ENCODE measurements at regions not wholly inside any gene's neighbourhood (a gene's known extent, or its start where the extent isn't known, plus 50 kb on each side); places are given as distances from the start of the nearest gene placed in this dataset.

DNA sequence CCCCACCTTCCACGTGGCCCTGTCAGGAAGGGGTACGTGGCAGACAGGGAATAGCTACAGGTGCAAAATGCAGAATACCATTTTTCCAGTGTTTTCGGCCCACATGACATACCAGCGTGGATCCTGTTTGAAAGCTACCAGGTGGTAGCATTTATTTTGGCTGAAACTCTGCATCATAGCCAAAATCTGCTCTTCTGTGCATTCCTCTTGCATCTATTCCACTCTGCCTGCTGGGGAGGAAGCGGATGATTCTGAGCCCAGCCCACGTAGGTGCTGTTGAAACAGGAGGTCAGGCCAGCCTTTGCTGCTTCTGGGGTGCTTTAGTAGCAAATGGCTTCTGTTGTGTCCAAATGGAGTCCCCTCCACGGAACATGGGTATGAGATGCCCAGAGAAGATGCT is 670.9 kb upstream of the EEF2KMT start (continued):
- no peak for TF ChIP-seq ETS1 (IDR thresholded peaks at IDR 0.05)

DNA sequence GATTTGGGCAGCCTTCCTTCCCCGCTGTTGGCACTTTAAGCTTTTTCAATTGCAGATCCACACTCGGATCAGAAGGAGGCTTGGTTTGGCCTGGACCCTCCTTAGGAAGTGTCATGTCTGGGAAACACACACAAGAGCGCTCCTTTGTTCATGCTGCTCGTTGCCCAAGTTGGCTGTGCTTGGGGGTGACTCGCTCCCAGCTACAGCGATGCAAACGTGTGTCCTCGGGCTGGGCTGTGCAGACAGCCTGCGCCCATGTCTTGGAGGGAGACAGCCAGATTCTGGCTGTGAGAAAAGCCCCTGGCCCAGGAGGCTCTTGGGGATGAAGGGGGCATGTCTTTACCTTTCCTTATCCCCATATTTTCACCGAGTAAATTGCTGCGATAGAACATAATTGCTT is 665.6 kb upstream of the EEF2KMT start:
- Mint-ChIP-seq H3K27me3 (ENCODE audit: insufficient read depth, low read depth, poor library complexity) (peaks cover 7% of the 10 kb centered on the region), H3K36me3 (ENCODE audit: low read depth) (no peaks in the 10 kb centered on the region), H3K4me1 (peaks cover 22% of the 10 kb centered on the region), H3K4me3 (no peak overlapping the region), H3K27ac (no peak overlapping the region; the same call in 1 of the 2 replicates), H3K9me3 (no peaks in the 10 kb centered on the region)
- Histone ChIP-seq H3K27ac (ENCODE audit: low read depth) (no peak overlapping the region), H3K4me1 (ENCODE audit: insufficient read depth) (no peaks in the 10 kb centered on the region), H4K20me1 (replicated peaks; ENCODE audit: insufficient read depth) (no peaks in the 10 kb centered on the region), H3K9me2 (ENCODE audit: insufficient read depth) (no peaks in the 10 kb centered on the region), H3K79me2 (replicated peaks; ENCODE audit: insufficient read depth) (no peaks in the 10 kb centered on the region), H2AFZ (no peak overlapping the region; the same call in 1 of the 2 replicates), H3K36me3 (ENCODE audit: insufficient read depth) (no peaks in the 10 kb centered on the region; the same call in 1 of the 2 replicates), H3K4me2 (no peak overlapping the region), H3K27me3 (ENCODE audit: insufficient read depth) (no peaks in the 10 kb centered on the region), H3K4me3 (no peak overlapping the region), H3F3A (replicated peaks; ENCODE audit: low read depth) (no peaks in the 10 kb centered on the region)
- no peak for TF ChIP-seq ZNF462 (CRISPR knock-in tag; IDR thresholded peaks at IDR 0.05)
- TF ChIP-seq, protein P1, sequence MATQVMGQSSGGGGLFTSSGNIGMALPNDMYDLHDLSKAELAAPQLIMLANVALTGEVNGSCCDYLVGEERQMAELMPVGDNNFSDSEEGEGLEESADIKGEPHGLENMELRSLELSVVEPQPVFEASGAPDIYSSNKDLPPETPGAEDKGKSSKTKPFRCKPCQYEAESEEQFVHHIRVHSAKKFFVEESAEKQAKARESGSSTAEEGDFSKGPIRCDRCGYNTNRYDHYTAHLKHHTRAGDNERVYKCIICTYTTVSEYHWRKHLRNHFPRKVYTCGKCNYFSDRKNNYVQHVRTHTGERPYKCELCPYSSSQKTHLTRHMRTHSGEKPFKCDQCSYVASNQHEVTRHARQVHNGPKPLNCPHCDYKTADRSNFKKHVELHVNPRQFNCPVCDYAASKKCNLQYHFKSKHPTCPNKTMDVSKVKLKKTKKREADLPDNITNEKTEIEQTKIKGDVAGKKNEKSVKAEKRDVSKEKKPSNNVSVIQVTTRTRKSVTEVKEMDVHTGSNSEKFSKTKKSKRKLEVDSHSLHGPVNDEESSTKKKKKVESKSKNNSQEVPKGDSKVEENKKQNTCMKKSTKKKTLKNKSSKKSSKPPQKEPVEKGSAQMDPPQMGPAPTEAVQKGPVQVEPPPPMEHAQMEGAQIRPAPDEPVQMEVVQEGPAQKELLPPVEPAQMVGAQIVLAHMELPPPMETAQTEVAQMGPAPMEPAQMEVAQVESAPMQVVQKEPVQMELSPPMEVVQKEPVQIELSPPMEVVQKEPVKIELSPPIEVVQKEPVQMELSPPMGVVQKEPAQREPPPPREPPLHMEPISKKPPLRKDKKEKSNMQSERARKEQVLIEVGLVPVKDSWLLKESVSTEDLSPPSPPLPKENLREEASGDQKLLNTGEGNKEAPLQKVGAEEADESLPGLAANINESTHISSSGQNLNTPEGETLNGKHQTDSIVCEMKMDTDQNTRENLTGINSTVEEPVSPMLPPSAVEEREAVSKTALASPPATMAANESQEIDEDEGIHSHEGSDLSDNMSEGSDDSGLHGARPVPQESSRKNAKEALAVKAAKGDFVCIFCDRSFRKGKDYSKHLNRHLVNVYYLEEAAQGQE (IDR thresholded peaks at IDR 0.05; ENCODE audit: unreplicated experiment), result no peak
- TF ChIP-seq ETS1 (IDR thresholded peaks at IDR 0.05), result no peak
- no peak for TF ChIP-seq ZNF331 (CRISPR knock-in tag; IDR thresholded peaks at IDR 0.05; ENCODE audit: low read depth)
- TF ChIP-seq CREB1 (CRISPR knock-in tag; IDR thresholded peaks at IDR 0.05; ENCODE audit: low read depth), result no peak
- no peak for TF ChIP-seq CTCF (conservative IDR thresholded peaks at IDR 0.05; ENCODE audit: low read depth in 2 of 2)
- TF ChIP-seq STAT1 (IDR thresholded peaks at IDR 0.05; ENCODE audit: unreplicated experiment), result no peak
- TF ChIP-seq ZNF114 (CRISPR knock-in tag; IDR thresholded peaks at IDR 0.05), result no peak
- no peak for DNase-seq (ENCODE audit: low spot score)
- peak; percentile 46 for ATAC-seq
